HEK293T (cell line): ENCODE measurements at regions not wholly inside any gene's neighbourhood (a gene's known extent, or its start where the extent isn't known, plus 50 kb on each side); places are given as distances from the start of the nearest gene placed in this dataset.

ENCODE experiments used
- CTCF ChIA-PET: fragments of 350-600 bp; formaldehyde crosslinking; extraction: SDS; loops from one replicate; lab custom pipeline; 2021; ENCODE audit warnings: antibody characterized with exemption, inconsistent platforms; lab: Yijun Ruan, JAX
- POLR2A ChIA-PET: fragments of 350-600 bp; formaldehyde crosslinking; extraction: SDS; loops from one replicate; lab custom pipeline; 2020; ENCODE audit warnings: antibody characterized with exemption, inconsistent platforms; lab: Yijun Ruan, JAX
- DNase-seq: peaks from one replicate; pipeline ENCODE4 v3.0.0; 2012; ENCODE audit warnings: mixed read lengths; ENCODE audit errors: extremely low spot score
- ARNT ChIP-seq: fragments of 450-650 bp; IDR thresholded peaks from 2 replicates; pipeline ENCODE4 v1.6.1; 2017; ENCODE audit warnings: mild to moderate bottlenecking
- BHLHE40 ChIP-seq: fragments of 450-650 bp; IDR thresholded peaks from 2 replicates; pipeline ENCODE4 v1.6.1; 2016; ENCODE audit warnings: mild to moderate bottlenecking, moderate library complexity, borderline replicate concordance
- CTBP1 ChIP-seq: fragments of 450-650 bp; IDR thresholded peaks from 2 replicates; pipeline ENCODE4 v1.6.1; 2016; ENCODE audit warnings: borderline replicate concordance
- ELF4 ChIP-seq: fragments of 450-650 bp; IDR thresholded peaks from 2 replicates; pipeline ENCODE4 v1.6.1; 2017; ENCODE audit warnings: antibody characterized with exemption
- FOXA1 ChIP-seq: fragments of 450-650 bp; IDR thresholded peaks from 2 replicates; pipeline ENCODE4 v1.6.1; 2016; ENCODE audit warnings: mild to moderate bottlenecking
- FOXK2 ChIP-seq: fragments of 450-650 bp; IDR thresholded peaks from 2 replicates; pipeline ENCODE4 v1.6.1; 2016; ENCODE audit warnings: mild to moderate bottlenecking
- FOXM1 ChIP-seq: fragments of 450-650 bp; IDR thresholded peaks from 2 replicates; pipeline ENCODE4 v1.6.1; 2017; ENCODE audit warnings: mild to moderate bottlenecking, borderline replicate concordance
- HDGF ChIP-seq: fragments of 450-650 bp; IDR thresholded peaks from 2 replicates; pipeline ENCODE4 v1.6.1; 2017; ENCODE audit warnings: antibody characterized with exemption, borderline replicate concordance
- L3MBTL2 ChIP-seq: fragments of 450-650 bp; conservative IDR thresholded peaks from 2 replicates; pipeline ENCODE4 v1.6.1; 2016; ENCODE audit warnings: mild to moderate bottlenecking
- LEF1 ChIP-seq: fragments of 450-650 bp; IDR thresholded peaks from 2 replicates; pipeline ENCODE4 v1.6.1; 2017; ENCODE audit warnings: mild to moderate bottlenecking, borderline replicate concordance
- NFRKB ChIP-seq: fragments of 450-650 bp; IDR thresholded peaks from 2 replicates; pipeline ENCODE4 v1.6.1; 2016; ENCODE audit warnings: mild to moderate bottlenecking, moderate library complexity
- PKNOX1 ChIP-seq: fragments of 450-650 bp; IDR thresholded peaks from 2 replicates; pipeline ENCODE4 v1.6.1; 2016
- SP1 ChIP-seq: fragments of 450-650 bp; IDR thresholded peaks from 2 replicates; pipeline ENCODE4 v1.6.1; 2017
- SUZ12 ChIP-seq: fragments of 450-650 bp; IDR thresholded peaks from 2 replicates; pipeline ENCODE4 v1.6.1; 2016; ENCODE audit warnings: mild to moderate bottlenecking
- TARDBP ChIP-seq: fragments of 450-650 bp; IDR thresholded peaks from 2 replicates; pipeline ENCODE4 v1.6.1; 2016
- ZNF384 ChIP-seq: fragments of 450-650 bp; IDR thresholded peaks from 2 replicates; pipeline ENCODE4 v1.6.1; 2016

DNA sequence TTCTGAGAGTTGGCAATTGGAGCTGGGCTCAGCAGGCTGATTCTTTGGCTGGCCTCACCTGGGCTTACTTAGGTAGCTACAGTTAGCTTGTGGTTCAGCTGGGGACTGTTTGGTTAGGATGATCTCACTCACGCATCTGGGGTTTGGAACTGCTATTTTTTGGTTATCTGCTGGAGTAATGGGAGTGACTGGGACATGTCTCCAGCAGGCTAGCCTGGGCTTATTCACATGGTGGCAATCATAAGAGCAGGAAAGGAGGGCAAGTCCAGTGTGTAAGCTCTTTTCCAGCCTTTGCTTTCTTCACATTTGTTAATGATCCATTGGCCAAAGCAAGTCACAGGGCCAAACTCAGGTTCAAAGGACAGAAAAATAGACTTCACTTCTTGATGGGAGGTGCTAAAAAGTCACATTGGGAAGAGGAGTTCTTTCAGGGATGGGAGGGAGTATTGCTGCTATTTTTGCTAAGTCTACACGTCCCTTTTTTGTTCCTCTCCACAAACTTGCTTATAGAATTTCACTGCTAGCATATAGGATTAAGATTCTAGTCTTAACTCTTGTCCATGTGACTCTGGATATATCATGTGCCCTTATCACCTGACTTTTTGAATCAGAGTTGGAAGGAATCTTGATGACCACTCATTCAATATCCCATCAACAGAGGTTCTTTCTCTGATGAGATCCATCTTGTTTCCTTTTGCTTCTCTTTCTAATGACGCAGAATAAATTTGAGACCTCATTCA, 174.0 kb downstream of the ZFP36L2 start:
- ChIA-PET POLR2A (interaction anchor here (0.6 kb wide), 1 partner anchor 172 kb away, joined by 3 read pairs; no protein-coding TSS in a partner anchor), CTCF (no interaction called here)
- DNase-seq: no peak

DNA sequence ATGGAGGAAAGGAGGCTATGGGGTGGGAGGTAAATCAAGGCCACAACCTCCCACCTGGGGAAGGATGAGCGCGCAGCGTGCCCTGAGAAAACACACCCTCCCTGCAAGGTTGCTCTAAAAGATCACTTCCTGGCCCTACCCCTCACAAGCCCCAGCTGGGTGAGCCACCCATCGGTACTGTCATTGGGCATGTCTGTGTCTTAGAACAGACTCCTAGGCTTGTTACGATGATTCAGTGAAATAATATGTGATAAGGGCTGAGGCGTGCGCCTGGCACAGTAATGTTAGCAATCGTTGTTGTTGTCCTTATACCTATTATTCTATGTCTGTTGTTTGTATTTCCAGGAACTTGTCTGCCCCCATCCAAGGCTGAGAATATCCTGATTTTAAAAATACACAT, 175.1 kb downstream of the ZFP36L2 start:
- DNase-seq: no peak
- ChIA-PET CTCF (interaction anchor here (0.8 kb wide), 1 partner anchor 51 kb away, joined by 5 read pairs; no protein-coding TSS in a partner anchor), POLR2A (interaction anchor here (0.6 to 1.8 kb wide), 2 partner anchors 10 to 173 kb away, joined by 3 to 4 read pairs; no protein-coding TSS in a partner anchor)
- no peak for TF ChIP-seq TARDBP
- no peak for TF ChIP-seq SP1
- TF ChIP-seq ELF4: no peak
- no peak for TF ChIP-seq L3MBTL2
- TF ChIP-seq LEF1: no peak
- no peak for TF ChIP-seq FOXK2
- TF ChIP-seq ARNT: no peak
- no peak for TF ChIP-seq HDGF
- TF ChIP-seq FOXM1: no peak
- no peak for TF ChIP-seq PKNOX1
- no peak for TF ChIP-seq BHLHE40
- TF ChIP-seq SUZ12: no peak
- no peak for TF ChIP-seq CTBP1
- no peak for TF ChIP-seq NFRKB
- no peak for TF ChIP-seq ZNF384

More for the DNA sequence above, 174.0 kb downstream of the ZFP36L2 start:
- no peak for TF ChIP-seq NFRKB
- TF ChIP-seq SUZ12: no peak
- TF ChIP-seq FOXM1: no peak
- TF ChIP-seq LEF1: no peak
- TF ChIP-seq TARDBP: no peak
- no peak for TF ChIP-seq FOXK2
- TF ChIP-seq ZNF384: no peak
- TF ChIP-seq SP1: no peak
- TF ChIP-seq BHLHE40: no peak
- no peak for TF ChIP-seq PKNOX1
- no peak for TF ChIP-seq ELF4
- no peak for TF ChIP-seq FOXA1
- TF ChIP-seq HDGF: no peak
- TF ChIP-seq L3MBTL2: no peak
- no peak for TF ChIP-seq CTBP1

- DNase-seq: no peak
- TF ChIP-seq SP1: no peak
- no peak for TF ChIP-seq ELF4
- TF ChIP-seq PKNOX1: no peak
- no peak for TF ChIP-seq FOXA1
- no peak for TF ChIP-seq FOXM1
- POLR2A ChIA-PET: interaction anchor here (1.8 kb wide), 1 partner anchor 9 kb away, joined by 4 read pairs; no protein-coding TSS in a partner anchor
- CTCF ChIA-PET: interaction anchor here (0.8 kb wide), 1 partner anchor 52 kb away, joined by 5 read pairs; no protein-coding TSS in a partner anchor
Measured at GRCh38 chr2:43050866-43051265, 175.5 kb downstream of the ZFP36L2 start.

DNA sequence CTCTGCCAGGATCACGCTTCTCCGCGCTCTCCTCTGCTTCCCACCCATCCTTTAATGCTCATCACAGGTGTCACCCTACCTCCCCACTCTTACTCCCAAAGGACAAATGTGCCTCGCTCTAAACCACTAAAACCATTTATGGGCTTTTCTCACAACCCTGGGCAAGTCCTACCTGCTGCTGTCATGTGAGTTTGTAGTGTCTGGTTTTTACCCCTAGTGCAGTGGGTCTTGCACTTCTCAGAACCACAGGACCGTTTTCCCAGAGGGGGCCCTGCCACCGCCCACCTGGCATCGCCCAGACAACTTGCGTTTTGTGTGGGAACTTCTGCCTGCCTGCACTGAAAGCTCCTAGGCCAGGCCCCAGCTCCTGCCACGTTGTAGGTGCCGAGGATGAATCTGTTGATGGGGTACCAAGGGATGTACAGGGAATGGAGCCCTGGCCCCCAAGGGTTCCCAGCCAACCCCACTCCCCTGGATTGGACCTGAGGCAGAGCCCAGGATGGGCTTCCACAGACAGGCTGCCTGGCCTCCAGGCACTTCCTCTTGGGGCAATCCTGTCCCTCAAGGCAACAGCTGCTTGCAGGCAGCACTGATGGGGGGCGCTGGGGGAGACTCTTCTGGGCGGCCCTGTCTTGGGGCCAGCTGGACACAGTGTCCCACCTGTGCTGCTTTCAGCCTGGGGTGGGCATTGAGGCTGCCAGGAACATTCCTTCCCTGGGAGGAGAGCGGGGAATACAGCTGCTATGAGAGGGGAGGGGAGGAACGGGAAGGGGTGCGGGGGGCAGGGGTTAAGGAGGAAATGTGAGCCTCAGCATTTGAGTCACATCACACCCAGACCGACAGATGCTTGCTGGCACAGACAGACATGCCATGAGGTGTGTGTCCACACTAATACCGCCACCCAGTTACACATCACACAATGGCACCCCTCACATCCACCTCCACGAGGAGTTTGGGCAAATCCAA, 176.3 kb downstream of the ZFP36L2 start:
- DNase-seq: no peak
- CTCF ChIA-PET: no interaction called here
- TF ChIP-seq LEF1 (no peak), ARNT (no peak), BHLHE40 (no peak), FOXA1 (no peak), ZNF384 (no peak), TARDBP (no peak), NFRKB (no peak), ELF4 (no peak), HDGF (no peak), FOXK2 (no peak), SP1 (no peak)
- POLR2A ChIA-PET: interaction anchor here (1.8 kb wide), 1 partner anchor 8 kb away, joined by 4 read pairs; no protein-coding TSS in a partner anchor

GRCh38 chr2:43047187-43047780, 179.1 kb downstream of the ZFP36L2 start:
- POLR2A ChIA-PET: no interaction called here
- no peak for DNase-seq
- CTCF ChIA-PET: interaction anchor here (0.7 kb wide), 2 partner anchors 66 to 100 kb away, joined by 3 to 5 read pairs; no protein-coding TSS in a partner anchor
- TF ChIP-seq PKNOX1 (no peak), NFRKB (no peak), TARDBP (no peak), HDGF (no peak)
